Renal cortex interstitium (tissue), 11 donors: ENCODE measurements at regions not wholly inside any gene's neighbourhood (a gene's known extent, or its start where the extent isn't known, plus 50 kb on each side); places are given as distances from the start of the nearest gene placed in this dataset.

Experiments used
- DNase-seq, 11 donors: peaks; one replicate each; pipeline ENCODE4 v3.0.0-alpha.2; 2013; ENCODE audit warnings: low read depth in 9 of 11, low spot score in 4 of 11; ENCODE audit errors: extremely low read depth in 1 of 11

DNA sequence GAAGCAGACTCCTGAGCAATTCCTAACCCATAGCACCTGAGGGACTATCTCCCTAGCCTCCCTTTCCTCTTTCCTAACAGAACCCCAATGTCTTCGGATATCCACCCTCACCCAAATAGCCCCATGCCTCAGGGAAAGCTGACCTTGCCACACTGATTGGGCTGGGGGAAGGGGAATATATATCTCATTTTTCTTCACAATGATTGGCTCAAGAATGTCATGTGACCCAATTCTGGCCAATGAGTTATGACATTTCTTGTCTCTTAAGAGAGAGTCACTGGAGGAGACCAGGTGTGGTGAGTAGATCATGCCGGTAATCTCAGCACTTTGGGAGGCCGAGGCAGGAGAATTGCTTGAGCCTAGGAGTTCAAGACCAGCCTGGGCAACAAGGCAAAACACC is 71.9 kb upstream of the NLK start:
- no peak for DNase-seq

DNA sequence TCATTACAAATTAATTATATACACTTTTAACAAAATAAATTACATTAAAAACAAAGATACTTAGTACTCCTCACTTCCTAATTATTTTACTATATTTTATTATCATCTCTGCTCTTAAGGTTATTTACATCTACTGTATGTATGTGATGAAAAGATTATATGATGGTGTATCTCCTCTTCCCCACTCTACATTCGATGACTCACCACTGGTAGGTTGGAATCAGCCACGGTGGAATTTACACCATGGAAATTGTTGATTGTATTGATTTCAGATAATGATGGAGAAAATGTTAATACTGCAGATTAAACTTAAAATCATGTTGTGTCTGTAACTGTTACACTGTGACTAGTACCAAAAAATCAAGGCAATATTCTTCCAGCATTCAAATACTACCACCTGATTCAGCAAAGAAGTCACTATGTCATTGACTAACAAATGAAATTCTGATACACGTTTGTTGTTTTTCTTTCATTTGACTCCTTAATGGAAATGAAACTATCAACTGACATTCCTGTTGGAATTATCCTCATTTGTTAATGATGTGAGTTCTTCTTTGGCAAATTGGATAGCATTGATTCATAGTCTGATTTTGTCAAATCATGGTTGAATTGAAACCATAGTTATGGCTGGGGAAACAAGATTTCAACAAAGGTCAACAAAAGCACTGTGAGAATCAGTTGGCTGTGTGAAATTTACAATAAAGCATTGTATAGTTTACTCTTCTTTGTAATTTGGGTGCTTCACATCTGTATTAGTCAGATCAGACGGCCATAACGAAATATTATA is 69.0 kb upstream of the NLK start:
- DNase-seq, result no peak

DNA sequence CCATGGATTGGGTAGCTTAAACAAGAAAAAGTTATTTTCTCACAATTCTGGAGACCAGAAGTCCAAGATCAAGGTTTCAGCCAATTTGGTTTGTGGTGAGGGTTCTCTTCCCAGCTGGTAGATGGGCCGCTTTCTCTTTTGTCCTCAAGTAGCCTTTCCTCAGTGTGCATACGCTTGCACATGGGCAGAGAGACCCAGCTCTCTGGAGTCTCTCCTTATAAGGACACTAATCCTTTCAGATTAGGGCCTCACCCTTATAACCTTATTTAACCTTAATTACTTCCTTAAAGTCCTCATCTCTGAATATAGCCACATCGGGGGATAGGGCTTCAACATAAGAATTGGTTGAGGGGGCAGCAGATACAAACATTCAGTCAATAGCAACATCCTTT is 68.4 kb upstream of the NLK start:
- no peak for DNase-seq

- no peak for DNase-seq
These were observed 67.8 kb upstream of the NLK start for GRCh38 chr17:27974531-27975145.

DNA sequence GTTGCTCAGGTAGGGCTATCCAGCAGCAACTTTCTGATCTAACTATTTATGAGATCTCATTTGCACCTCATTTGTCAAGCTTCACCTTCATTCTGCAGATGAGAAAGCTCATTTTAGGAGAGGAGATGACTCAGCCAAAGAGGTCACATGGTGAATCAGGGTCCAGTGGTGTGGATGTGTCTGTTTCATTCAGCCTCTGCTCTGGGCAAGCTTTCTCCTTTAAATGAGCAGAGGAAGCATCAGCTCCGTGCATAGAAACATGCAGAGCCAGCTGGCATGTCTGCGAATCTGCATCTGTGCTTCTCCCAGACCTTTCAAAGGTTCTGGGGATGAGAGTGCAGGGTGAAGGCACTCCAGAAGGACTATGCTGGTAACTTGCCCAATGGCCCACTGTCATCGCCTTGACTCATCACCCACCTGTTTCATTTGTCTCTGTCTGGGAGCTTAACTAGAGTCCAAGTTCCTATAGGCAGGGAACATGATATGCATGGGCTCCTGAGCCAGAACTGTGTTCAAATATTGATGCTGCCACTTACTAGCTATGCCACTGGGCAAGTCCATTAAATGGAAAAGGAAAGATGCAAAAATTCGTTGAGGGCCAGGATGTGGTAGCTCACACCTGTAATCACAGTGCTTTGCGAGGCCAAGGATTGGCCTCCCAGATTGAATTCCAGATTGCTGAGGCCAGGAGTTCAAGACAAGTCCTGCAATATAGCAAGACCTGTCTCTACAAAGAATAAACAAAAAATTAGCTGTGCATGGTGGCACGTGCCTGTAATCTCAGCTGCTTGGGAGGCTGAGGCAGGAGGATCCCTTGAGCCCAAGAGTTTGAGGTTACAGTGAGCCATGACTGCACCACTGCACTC is 67.1 kb upstream of the NLK start:
- no peak for DNase-seq

- DNase-seq, result no peak
These were observed 66.1 kb upstream of the NLK start for GRCh38 chr17:27976331-27976730.

- no peak for DNase-seq
These were observed 64.5 kb upstream of the NLK start for GRCh38 chr17:27977751-27978688.

GRCh38 chr17:27978689-27979175 is 63.7 kb upstream of the NLK start:
- DNase-seq, result no peak

DNA sequence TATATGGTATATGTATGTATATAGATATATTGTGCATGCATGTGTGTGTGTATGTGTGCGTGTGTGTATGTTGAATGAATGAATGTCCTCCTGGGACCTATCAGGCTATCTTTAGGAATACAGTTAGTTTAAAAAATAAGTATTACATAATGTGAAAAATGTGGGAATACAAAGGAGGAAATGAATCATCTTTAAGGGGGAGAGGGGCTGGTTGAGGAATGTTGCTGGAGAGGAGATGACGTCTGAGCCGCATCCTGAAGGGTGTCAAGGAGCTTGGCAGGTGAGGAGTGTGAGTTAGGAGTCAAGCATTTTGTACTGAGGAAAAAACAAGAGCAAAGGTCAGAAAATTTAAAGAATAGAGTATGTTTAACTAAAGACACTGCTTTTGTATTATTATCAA is 62.4 kb upstream of the NLK start:
- DNase-seq, result no peak

- no peak for DNase-seq
These were observed 60.5 kb upstream of the NLK start for GRCh38 chr17:27981978-27982377.

GRCh38 chr17:27982688-27983087 is 59.8 kb upstream of the NLK start:
- no peak for DNase-seq

GRCh38 chr17:27983853-27984252 is 58.6 kb upstream of the NLK start:
- DNase-seq, result no peak

DNA sequence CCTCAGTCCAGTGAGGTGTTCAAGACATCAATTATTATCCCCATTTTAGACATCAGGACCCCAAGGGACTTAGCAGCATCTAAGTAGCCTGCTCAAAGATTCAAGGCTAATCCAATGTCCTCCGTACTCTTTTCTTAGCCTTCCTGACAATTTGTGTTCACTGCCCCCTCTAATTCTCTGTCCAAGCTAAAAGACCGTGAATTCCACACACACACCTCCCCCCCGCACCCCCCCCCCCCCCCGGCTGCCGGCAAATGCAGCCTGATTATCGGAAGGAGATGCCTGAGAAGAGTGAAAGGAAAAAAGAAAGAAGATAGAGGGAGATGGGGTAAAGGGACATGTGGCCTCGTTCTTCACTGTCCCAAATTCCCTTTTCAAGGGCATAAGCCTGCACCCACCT is 58.1 kb upstream of the NLK start:
- no peak for DNase-seq

DNA sequence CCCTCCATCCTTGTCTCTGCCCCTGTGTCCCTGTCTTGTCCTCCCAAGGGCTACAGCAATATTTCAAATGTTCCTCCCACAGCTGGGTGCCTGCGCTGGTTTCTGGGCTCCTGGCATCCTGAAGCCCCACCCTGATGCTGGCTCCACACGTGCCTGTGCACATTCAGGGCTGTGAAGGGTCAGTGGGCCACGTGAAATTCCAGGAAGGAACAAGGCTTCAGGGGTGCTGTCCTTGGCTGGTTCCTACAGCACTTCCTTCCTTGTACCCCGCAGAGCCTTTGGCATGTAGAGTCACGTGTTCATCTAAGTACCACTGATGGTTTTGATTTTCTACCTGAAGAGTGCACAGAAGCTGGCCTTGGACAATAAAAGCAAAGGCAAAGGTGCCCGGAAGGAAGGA is 57.7 kb upstream of the NLK start:
- no peak for DNase-seq

DNA sequence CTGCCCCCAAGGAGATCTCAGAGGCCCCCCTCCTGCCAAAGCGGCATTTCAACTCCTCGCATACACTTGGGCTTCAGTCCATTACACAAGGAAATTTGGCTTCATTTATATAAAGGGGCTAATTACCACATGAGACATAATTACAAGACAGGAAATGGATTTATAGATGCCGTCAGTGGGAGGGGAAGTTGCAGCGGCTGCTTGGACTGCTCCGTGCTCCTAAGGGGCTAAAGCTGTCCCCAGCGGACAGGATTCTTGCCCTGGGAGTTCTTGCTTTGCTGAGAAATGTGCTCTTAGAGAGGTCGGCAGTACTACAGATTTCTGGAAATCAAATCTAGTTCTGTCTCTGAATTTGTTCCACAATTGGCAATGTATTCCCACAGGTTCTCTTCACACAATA is 57.2 kb upstream of the NLK start:
- no peak for DNase-seq

DNA sequence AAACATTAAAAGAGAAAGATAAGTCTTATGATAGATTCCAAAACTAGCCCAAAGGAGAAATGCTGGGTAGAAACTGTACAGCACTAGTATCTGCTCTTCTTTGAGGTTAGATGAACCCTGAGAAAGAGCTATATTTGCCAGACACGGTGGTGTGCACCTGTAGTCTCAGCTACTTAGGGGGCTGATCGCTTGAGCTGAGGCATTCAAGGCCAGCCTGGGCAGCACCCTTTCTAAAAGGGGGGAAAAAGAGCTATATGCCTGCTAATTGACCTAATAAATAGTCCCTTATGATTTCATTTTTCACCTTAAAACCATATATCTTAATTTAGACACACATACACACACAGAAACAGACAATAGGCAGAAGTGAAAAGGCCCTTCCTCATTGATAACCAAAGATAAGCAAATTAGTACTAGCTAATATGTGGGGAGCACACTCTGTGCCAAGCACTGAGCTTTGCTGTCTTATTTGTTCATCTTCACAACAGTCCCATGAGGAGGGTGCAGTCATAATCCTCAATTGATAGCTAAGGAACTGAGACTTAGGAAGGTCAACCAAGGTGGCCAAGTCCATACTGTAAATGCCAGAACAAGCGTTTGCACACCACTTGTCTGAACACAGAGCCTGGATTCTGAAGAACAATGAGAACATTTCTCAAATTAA is 56.6 kb upstream of the NLK start:
- no peak for DNase-seq

- no peak for DNase-seq
These were observed 55.4 kb upstream of the NLK start for GRCh38 chr17:27986805-27987684.
